ENCODE measurements at regions not wholly inside any gene's neighbourhood (a gene's known extent, or its start where the extent isn't known, plus 50 kb on each side); places are given as distances from the start of the nearest gene placed in this dataset.

GRCh38 chr1:30063621-30064280 is 659.6 kb downstream of the MATN1 start:
- Histone ChIP-seq H3K27ac (ENCODE audit: low read depth in 1 of 2, low read length in 1 of 2) (no peak overlapping the region), H3K4me1 (ENCODE audit: control insufficient read depth in 2 of 2, insufficient read depth in 2 of 2, low read length in 2 of 2) (no peaks in the 10 kb centered on the region), H3K27me3 (ENCODE audit: control insufficient read depth in 2 of 2, insufficient read depth in 1 of 2, low read length in 1 of 2) (no peaks in the 10 kb centered on the region), H3K9me3 (ENCODE audit: control insufficient read depth in 2 of 2, insufficient read depth in 1 of 2, low read length in 1 of 2) (no peaks in the 10 kb centered on the region), H3K4me3 (ENCODE audit: low read length in 2 of 2) (no peak overlapping the region), H3K36me3 (ENCODE audit: control insufficient read depth in 2 of 2, insufficient read depth in 2 of 2, low read length in 1 of 2) (no peaks in the 10 kb centered on the region)
- 92% methylated on average over 7 of the region's 7 CpGs for WGBS
- DNase-seq (ENCODE audit: low read depth in 6 of 9, low spot score in 9 of 9), result no peak

- Histone ChIP-seq H3K36me3 (ENCODE audit: control insufficient read depth in 2 of 2, insufficient read depth in 2 of 2, low read length in 1 of 2) (no peaks in the 10 kb centered on the region), H3K27ac (ENCODE audit: low read depth in 1 of 2, low read length in 1 of 2) (no peak overlapping the region), H3K4me1 (ENCODE audit: control insufficient read depth in 2 of 2, insufficient read depth in 2 of 2, low read length in 2 of 2) (no peaks in the 10 kb centered on the region), H3K27me3 (ENCODE audit: control insufficient read depth in 2 of 2, insufficient read depth in 1 of 2, low read length in 1 of 2) (no peaks in the 10 kb centered on the region), H3K4me3 (ENCODE audit: low read length in 2 of 2) (no peak overlapping the region), H3K9me3 (ENCODE audit: control insufficient read depth in 2 of 2, insufficient read depth in 1 of 2, low read length in 1 of 2) (no peaks in the 10 kb centered on the region)
- DNase-seq (ENCODE audit: low read depth in 6 of 9, low spot score in 9 of 9), result no peak
- 88% methylated on average over 13 of the region's 13 CpGs for WGBS
Measured at GRCh38 chr1:30061292-30062220, 661.8 kb downstream of the MATN1 start.

- Histone ChIP-seq H3K27ac (ENCODE audit: low read depth in 1 of 2, low read length in 1 of 2) (no peak overlapping the region), H3K36me3 (ENCODE audit: control insufficient read depth in 2 of 2, insufficient read depth in 2 of 2, low read length in 1 of 2) (no peaks in the 10 kb centered on the region), H3K27me3 (ENCODE audit: control insufficient read depth in 2 of 2, insufficient read depth in 1 of 2, low read length in 1 of 2) (no peaks in the 10 kb centered on the region), H3K4me3 (ENCODE audit: low read length in 2 of 2) (no peak overlapping the region), H3K4me1 (ENCODE audit: control insufficient read depth in 2 of 2, insufficient read depth in 2 of 2, low read length in 2 of 2) (no peaks in the 10 kb centered on the region), H3K9me3 (ENCODE audit: control insufficient read depth in 2 of 2, insufficient read depth in 1 of 2, low read length in 1 of 2) (no peaks in the 10 kb centered on the region)
- DNase-seq (ENCODE audit: low read depth in 6 of 9, low spot score in 9 of 9), result no peak
- 96% methylated on average over 4 of the region's 4 CpGs for WGBS
Measured at GRCh38 chr1:30060738-30061137, 662.6 kb downstream of the MATN1 start.

- Histone ChIP-seq H3K27ac (ENCODE audit: low read depth in 1 of 2, low read length in 1 of 2) (no peak overlapping the region), H3K27me3 (ENCODE audit: control insufficient read depth in 2 of 2, insufficient read depth in 1 of 2, low read length in 1 of 2) (no peaks in the 10 kb centered on the region), H3K36me3 (ENCODE audit: control insufficient read depth in 2 of 2, insufficient read depth in 2 of 2, low read length in 1 of 2) (no peaks in the 10 kb centered on the region), H3K9me3 (ENCODE audit: control insufficient read depth in 2 of 2, insufficient read depth in 1 of 2, low read length in 1 of 2) (no peaks in the 10 kb centered on the region), H3K4me3 (ENCODE audit: low read length in 2 of 2) (no peak overlapping the region), H3K4me1 (ENCODE audit: control insufficient read depth in 2 of 2, insufficient read depth in 2 of 2, low read length in 2 of 2) (no peaks in the 10 kb centered on the region)
- DNase-seq (ENCODE audit: low read depth in 6 of 9, low spot score in 9 of 9), result no peak
- WGBS, result 79% methylated on average over 4 of the region's 4 CpGs
Measured at GRCh38 chr1:30058970-30059369, 664.4 kb downstream of the MATN1 start.

- no peak overlapping the region for H3K4me3 ChIP-seq (ENCODE audit: low read length in 2 of 2)
- no peak overlapping the region for H3K27ac ChIP-seq (ENCODE audit: low read depth in 1 of 2, low read length in 1 of 2)
- no peaks in the 10 kb centered on the region for H3K9me3 ChIP-seq (ENCODE audit: control insufficient read depth in 2 of 2, insufficient read depth in 1 of 2, low read length in 1 of 2)
- DNase-seq (ENCODE audit: low read depth in 6 of 9, low spot score in 9 of 9), result no peak
- no peaks in the 10 kb centered on the region for H3K27me3 ChIP-seq (ENCODE audit: control insufficient read depth in 2 of 2, insufficient read depth in 1 of 2, low read length in 1 of 2)
- H3K4me1 ChIP-seq (ENCODE audit: control insufficient read depth in 2 of 2, insufficient read depth in 2 of 2, low read length in 2 of 2), result no peaks in the 10 kb centered on the region
- WGBS, result 74% methylated on average over 1 of the region's 1 CpG
- no peaks in the 10 kb centered on the region for H3K36me3 ChIP-seq (ENCODE audit: control insufficient read depth in 2 of 2, insufficient read depth in 2 of 2, low read length in 1 of 2)
Measured at GRCh38 chr1:30054126-30054525, 669.3 kb downstream of the MATN1 start.

GRCh38 chr1:30052178-30052577 is 671.2 kb downstream of the MATN1 start:
- H3K4me3 ChIP-seq (ENCODE audit: low read length in 2 of 2), result no peak overlapping the region
- no peak overlapping the region for H3K27ac ChIP-seq (ENCODE audit: low read depth in 1 of 2, low read length in 1 of 2)
- H3K4me1 ChIP-seq (ENCODE audit: control insufficient read depth in 2 of 2, insufficient read depth in 2 of 2, low read length in 2 of 2), result no peaks in the 10 kb centered on the region
- no peaks in the 10 kb centered on the region for H3K9me3 ChIP-seq (ENCODE audit: control insufficient read depth in 2 of 2, insufficient read depth in 1 of 2, low read length in 1 of 2)
- H3K36me3 ChIP-seq (ENCODE audit: control insufficient read depth in 2 of 2, insufficient read depth in 2 of 2, low read length in 1 of 2), result no peaks in the 10 kb centered on the region
- 54% methylated on average over 4 of the region's 4 CpGs for WGBS
- no peak for DNase-seq (ENCODE audit: low read depth in 6 of 9, low spot score in 9 of 9)
- no peaks in the 10 kb centered on the region for H3K27me3 ChIP-seq (ENCODE audit: control insufficient read depth in 2 of 2, insufficient read depth in 1 of 2, low read length in 1 of 2)

- Histone ChIP-seq H3K4me1 (ENCODE audit: control insufficient read depth in 2 of 2, insufficient read depth in 2 of 2, low read length in 2 of 2) (no peaks in the 10 kb centered on the region), H3K4me3 (ENCODE audit: low read length in 2 of 2) (no peak overlapping the region), H3K27me3 (ENCODE audit: control insufficient read depth in 2 of 2, insufficient read depth in 1 of 2, low read length in 1 of 2) (no peaks in the 10 kb centered on the region), H3K27ac (ENCODE audit: low read depth in 1 of 2, low read length in 1 of 2) (no peak overlapping the region), H3K9me3 (ENCODE audit: control insufficient read depth in 2 of 2, insufficient read depth in 1 of 2, low read length in 1 of 2) (no peaks in the 10 kb centered on the region), H3K36me3 (ENCODE audit: control insufficient read depth in 2 of 2, insufficient read depth in 2 of 2, low read length in 1 of 2) (no peaks in the 10 kb centered on the region)
- DNase-seq (ENCODE audit: low read depth in 6 of 9, low spot score in 9 of 9), result no peak
- 90% methylated on average over 6 of the region's 6 CpGs for WGBS
Measured at GRCh38 chr1:30051777-30052176, 671.6 kb downstream of the MATN1 start.

- H3K27ac ChIP-seq (ENCODE audit: low read depth in 1 of 2, low read length in 1 of 2), result no peak overlapping the region
- no peaks in the 10 kb centered on the region for H3K4me1 ChIP-seq (ENCODE audit: control insufficient read depth in 2 of 2, insufficient read depth in 2 of 2, low read length in 2 of 2)
- 93% methylated on average over 4 of the region's 4 CpGs for WGBS
- H3K36me3 ChIP-seq (ENCODE audit: control insufficient read depth in 2 of 2, insufficient read depth in 2 of 2, low read length in 1 of 2), result no peaks in the 10 kb centered on the region
- no peak for DNase-seq (ENCODE audit: low read depth in 6 of 9, low spot score in 9 of 9)
- H3K27me3 ChIP-seq (ENCODE audit: control insufficient read depth in 2 of 2, insufficient read depth in 1 of 2, low read length in 1 of 2), result no peaks in the 10 kb centered on the region
- H3K9me3 ChIP-seq (ENCODE audit: control insufficient read depth in 2 of 2, insufficient read depth in 1 of 2, low read length in 1 of 2), result no peaks in the 10 kb centered on the region
- no peak overlapping the region for H3K4me3 ChIP-seq (ENCODE audit: low read length in 2 of 2)
Measured at GRCh38 chr1:30049748-30050296, 673.6 kb downstream of the MATN1 start.

GRCh38 chr1:30048905-30049304 is 674.5 kb downstream of the MATN1 start:
- WGBS, result 93% methylated on average over 5 of the region's 5 CpGs
- Histone ChIP-seq H3K9me3 (ENCODE audit: control insufficient read depth in 2 of 2, insufficient read depth in 1 of 2, low read length in 1 of 2) (no peaks in the 10 kb centered on the region), H3K27me3 (ENCODE audit: control insufficient read depth in 2 of 2, insufficient read depth in 1 of 2, low read length in 1 of 2) (no peaks in the 10 kb centered on the region), H3K4me3 (ENCODE audit: low read length in 2 of 2) (no peak overlapping the region), H3K27ac (ENCODE audit: low read depth in 1 of 2, low read length in 1 of 2) (no peak overlapping the region), H3K4me1 (ENCODE audit: control insufficient read depth in 2 of 2, insufficient read depth in 2 of 2, low read length in 2 of 2) (no peaks in the 10 kb centered on the region), H3K36me3 (ENCODE audit: control insufficient read depth in 2 of 2, insufficient read depth in 2 of 2, low read length in 1 of 2) (no peaks in the 10 kb centered on the region)
- no peak for DNase-seq (ENCODE audit: low read depth in 6 of 9, low spot score in 9 of 9)
